ENCODE measurements at regions not wholly inside any gene's neighbourhood (a gene's known extent, or its start where the extent isn't known, plus 50 kb on each side); places are given as distances from the start of the nearest gene placed in this dataset.
A peak's percentile ranks its signal among the peaks of the same experiment; 100 is the strongest.

DNA sequence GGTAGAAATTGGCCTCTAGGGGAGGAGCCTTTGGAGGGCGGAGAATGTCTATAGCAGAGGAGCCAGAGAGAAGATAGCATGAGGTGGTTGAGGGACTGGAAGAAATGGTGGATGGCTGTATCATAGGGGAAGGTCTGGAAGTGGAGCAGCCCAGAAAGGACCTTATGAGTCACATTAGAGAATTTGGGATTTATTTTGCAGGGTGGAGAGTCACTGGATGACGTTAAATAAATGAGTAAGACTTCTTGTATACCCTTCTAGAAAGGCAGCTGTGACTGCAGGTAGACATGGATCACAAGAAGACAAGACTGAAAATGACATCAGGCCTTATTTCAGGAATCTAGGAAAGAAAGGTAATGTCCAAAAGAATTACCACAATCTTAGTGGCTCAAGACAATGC is 208.2 kb upstream of the TMTC1 start:
- no peaks in the 10 kb centered on the region for H3K27me3 ChIP-seq (replicated peaks in 1 of 7)
- peaks cover 0 to 5% (median 0%) of the 10 kb centered on the region in 8 donors for H3K9me3 ChIP-seq
- TF ChIP-seq POLR2A (IDR thresholded peaks at IDR 0.05) (no peak), POLR2AphosphoS5 (IDR thresholded peaks at IDR 0.05) (no peak)
- H3K27ac ChIP-seq = no peak overlapping the region
- H3K4me3 ChIP-seq = no peak overlapping the region
- intact Hi-C loops (cut with DNase I; ENCODE audit: low total_unique reads) = no loop called here
- WGBS, 5 donors = 77 to 82% (median 80%) methylated on average over 2 of the region's 2 CpGs
- peaks cover 0 to 3% (median 0%) of the 10 kb centered on the region in 6 donors for H3K4me1 ChIP-seq
- H3K36me3 ChIP-seq = no peaks in the 10 kb centered on the region
- no peak for DNase-seq

DNA sequence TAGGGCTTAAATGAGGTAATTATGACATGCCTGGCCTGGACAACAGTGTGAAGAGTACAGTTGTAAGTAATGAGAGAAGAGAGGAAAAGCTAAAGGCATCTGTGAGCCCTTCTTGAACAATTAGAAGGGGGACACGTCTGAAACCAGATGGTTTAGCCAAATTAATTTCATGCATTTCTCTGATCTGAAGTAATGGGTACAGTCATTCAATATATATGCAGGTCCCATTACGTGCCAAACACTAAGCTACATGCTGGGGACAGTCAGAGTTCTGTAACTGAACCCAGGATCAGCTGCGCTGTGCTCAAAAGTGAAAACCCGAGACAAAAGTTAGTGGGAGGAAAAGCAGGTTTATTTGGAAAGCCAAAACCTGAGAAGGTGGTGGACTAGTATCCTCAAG is 207.2 kb upstream of the TMTC1 start:
- H3K9me3 ChIP-seq = peaks cover 0 to 5% (median 0%) of the 10 kb centered on the region in 8 donors
- H3K4me1 ChIP-seq = peaks cover 0 to 3% (median 0%) of the 10 kb centered on the region in 6 donors
- no peaks in the 10 kb centered on the region for H3K27me3 ChIP-seq (replicated peaks in 1 of 7)
- intact Hi-C loops (cut with DNase I; ENCODE audit: low total_unique reads) = no loop called here
- no peak overlapping the region for H3K27ac ChIP-seq
- no peak for DNase-seq
- WGBS, 5 donors = 57 to 81% (median 75%) methylated on average over 4 of the region's 4 CpGs
- H3K36me3 ChIP-seq = no peaks in the 10 kb centered on the region
- H3K4me3 ChIP-seq = no peak overlapping the region
- TF ChIP-seq, protein P1, sequence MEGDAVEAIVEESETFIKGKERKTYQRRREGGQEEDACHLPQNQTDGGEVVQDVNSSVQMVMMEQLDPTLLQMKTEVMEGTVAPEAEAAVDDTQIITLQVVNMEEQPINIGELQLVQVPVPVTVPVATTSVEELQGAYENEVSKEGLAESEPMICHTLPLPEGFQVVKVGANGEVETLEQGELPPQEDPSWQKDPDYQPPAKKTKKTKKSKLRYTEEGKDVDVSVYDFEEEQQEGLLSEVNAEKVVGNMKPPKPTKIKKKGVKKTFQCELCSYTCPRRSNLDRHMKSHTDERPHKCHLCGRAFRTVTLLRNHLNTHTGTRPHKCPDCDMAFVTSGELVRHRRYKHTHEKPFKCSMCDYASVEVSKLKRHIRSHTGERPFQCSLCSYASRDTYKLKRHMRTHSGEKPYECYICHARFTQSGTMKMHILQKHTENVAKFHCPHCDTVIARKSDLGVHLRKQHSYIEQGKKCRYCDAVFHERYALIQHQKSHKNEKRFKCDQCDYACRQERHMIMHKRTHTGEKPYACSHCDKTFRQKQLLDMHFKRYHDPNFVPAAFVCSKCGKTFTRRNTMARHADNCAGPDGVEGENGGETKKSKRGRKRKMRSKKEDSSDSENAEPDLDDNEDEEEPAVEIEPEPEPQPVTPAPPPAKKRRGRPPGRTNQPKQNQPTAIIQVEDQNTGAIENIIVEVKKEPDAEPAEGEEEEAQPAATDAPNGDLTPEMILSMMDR (IDR thresholded peaks at IDR 0.05 in 8 of 11, conservative IDR thresholded peaks at IDR 0.05 in 3 of 11) = no peak
- TF ChIP-seq POLR2A (IDR thresholded peaks at IDR 0.05) = no peak
- no peak for TF ChIP-seq POLR2AphosphoS5 (IDR thresholded peaks at IDR 0.05)

DNA sequence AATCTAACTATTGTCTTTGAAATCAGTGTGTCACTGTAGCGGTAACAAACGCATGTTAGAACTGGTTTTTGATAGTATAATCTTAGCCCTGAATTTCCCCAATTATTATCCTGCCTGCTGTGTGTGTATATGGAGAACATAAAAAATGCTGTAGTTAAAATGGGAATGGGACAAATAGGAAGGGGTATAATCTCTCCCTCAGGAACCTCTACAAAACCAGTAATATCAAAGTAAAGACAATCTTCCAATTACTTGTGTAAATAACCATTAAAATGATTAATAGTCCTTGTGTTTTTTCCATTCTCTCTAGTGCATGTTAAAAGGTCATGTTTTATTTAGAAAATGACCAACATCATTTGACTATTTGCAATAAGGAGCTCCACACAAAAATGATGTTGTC is 200.1 kb upstream of the TMTC1 start:
- Histone ChIP-seq H3K4me1 (no peaks in the 10 kb centered on the region), H3K27ac (no peak overlapping the region), H3K27me3 (replicated peaks in 1 of 7) (no peaks in the 10 kb centered on the region), H3K9me3 (peaks cover 0 to 22% (median 3%) of the 10 kb centered on the region in 8 donors), H3K36me3 (no peaks in the 10 kb centered on the region), H3K4me3 (no peak overlapping the region)
- DNase-seq = no peak
- WGBS, 5 donors = 89 to 97% (median 94%) methylated on average over 2 of the region's 2 CpGs
- intact Hi-C loops (cut with DNase I; ENCODE audit: low total_unique reads) = no loop called here
- TF ChIP-seq POLR2A (IDR thresholded peaks at IDR 0.05) (no peak), POLR2AphosphoS5 (IDR thresholded peaks at IDR 0.05) (no peak)
- TF ChIP-seq, protein P1 (IDR thresholded peaks at IDR 0.05 in 8 of 11, conservative IDR thresholded peaks at IDR 0.05 in 3 of 11) = no peak

DNA sequence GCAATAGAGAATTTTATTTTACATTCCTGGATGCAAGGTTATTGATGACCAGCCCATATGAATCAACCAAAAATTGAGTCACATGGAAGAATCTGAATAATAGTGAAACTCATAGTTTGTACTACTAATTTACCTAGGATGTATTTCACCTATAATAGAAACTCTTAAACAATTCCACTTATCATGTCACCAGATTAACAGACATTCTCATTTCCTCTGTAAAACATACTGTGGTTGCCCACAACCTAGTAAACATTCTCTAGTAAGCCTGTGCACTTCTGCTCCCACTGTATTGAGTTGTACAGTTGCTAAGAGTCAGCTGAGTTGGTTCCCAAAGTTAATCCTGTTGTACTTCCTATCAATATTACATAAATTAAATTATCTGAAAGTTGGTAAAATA is 196.6 kb upstream of the TMTC1 start:
- Histone ChIP-seq H3K4me3 (no peak overlapping the region), H3K9me3 (peaks cover 0 to 22% (median 2%) of the 10 kb centered on the region in 8 donors), H3K4me1 (no peaks in the 10 kb centered on the region), H3K27me3 (replicated peaks in 1 of 7) (no peaks in the 10 kb centered on the region), H3K27ac (no peak overlapping the region), H3K36me3 (no peaks in the 10 kb centered on the region)
- intact Hi-C loops (cut with DNase I; ENCODE audit: low total_unique reads) = no loop called here
- no peak for DNase-seq
- TF ChIP-seq POLR2A (IDR thresholded peaks at IDR 0.05) (no peak), POLR2AphosphoS5 (IDR thresholded peaks at IDR 0.05) (no peak)
- TF ChIP-seq, protein P1 (IDR thresholded peaks at IDR 0.05 in 8 of 11, conservative IDR thresholded peaks at IDR 0.05 in 3 of 11) = no peak

DNA sequence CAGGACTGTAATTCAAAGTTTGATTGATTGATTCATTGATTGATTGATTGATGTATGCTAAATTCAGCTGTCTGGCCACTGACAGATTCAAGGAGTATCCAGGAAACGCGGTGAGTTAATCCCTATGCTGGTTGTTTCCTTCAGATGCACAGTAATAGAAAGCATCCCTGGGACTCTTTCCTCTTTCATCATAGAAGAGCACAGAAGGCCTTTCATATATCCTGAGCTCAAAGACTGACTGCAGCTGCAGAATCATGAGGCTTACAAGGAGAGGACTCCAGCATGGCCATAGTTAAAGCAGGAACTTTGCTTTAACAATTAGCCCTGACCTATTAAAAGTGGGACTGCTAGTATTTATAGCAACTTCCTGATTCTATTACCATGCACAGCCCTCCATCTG is 187.7 kb upstream of the TMTC1 start:
- H3K27ac ChIP-seq = peak overlapping the region in 4 of 8 donors; percentile 41 to 74 (median 60)
- H3K27me3 ChIP-seq (replicated peaks in 1 of 7) = no peaks in the 10 kb centered on the region
- no peaks in the 10 kb centered on the region for H3K36me3 ChIP-seq
- TF ChIP-seq POLR2A (IDR thresholded peaks at IDR 0.05) = no peak
- TF ChIP-seq POLR2AphosphoS5 (IDR thresholded peaks at IDR 0.05) = no peak
- TF ChIP-seq, protein P1 (IDR thresholded peaks at IDR 0.05 in 8 of 11, conservative IDR thresholded peaks at IDR 0.05 in 3 of 11) = no peak
- H3K4me1 ChIP-seq = peaks cover 0 to 18% (median 2%) of the 10 kb centered on the region in 6 donors
- H3K4me3 ChIP-seq = no peak overlapping the region
- DNase-seq = no peak
- 58 to 73% (median 64%) methylated on average over 2 of the region's 2 CpGs for WGBS, 5 donors
- no peaks in the 10 kb centered on the region for H3K9me3 ChIP-seq
- intact Hi-C loops (cut with DNase I; ENCODE audit: low total_unique reads) = no loop called here

All from spleen (tissue), 11 donors.